ENCODE measurements at regions not wholly inside any gene's neighbourhood (a gene's known extent, or its start where the extent isn't known, plus 50 kb on each side); places are given as distances from the start of the nearest gene placed in this dataset.

- no peak for DNase-seq (ENCODE audit: low spot score)
- no peak for TF ChIP-seq CTCF (IDR thresholded peaks at IDR 0.05; ENCODE audit: poor library complexity, severe bottlenecking)
- H3K4me1 ChIP-seq (ENCODE audit: insufficient read depth, poor library complexity, severe bottlenecking): no peaks in the 10 kb centered on the region
- no peaks in the 10 kb centered on the region for H3K9me3 ChIP-seq (ENCODE audit: severe bottlenecking)
- H3K27ac ChIP-seq (ENCODE audit: poor library complexity, severe bottlenecking): no peak overlapping the region
- no peak overlapping the region for H3K4me3 ChIP-seq (ENCODE audit: severe bottlenecking)
- H3K36me3 ChIP-seq (ENCODE audit: low read depth): no peaks in the 10 kb centered on the region
- no peaks in the 10 kb centered on the region for H3K27me3 ChIP-seq (ENCODE audit: insufficient read depth, poor library complexity, severe bottlenecking)
- ATAC-seq (ENCODE audit: low read depth): no peak
These were observed 369.0 kb downstream of the UQCRFS1 start for GRCh38 chr19:28843761-28844492.

GRCh38 chr19:28841531-28841930, 371.4 kb downstream of the UQCRFS1 start:
- Histone ChIP-seq H3K4me1 (ENCODE audit: insufficient read depth, poor library complexity, severe bottlenecking) (no peaks in the 10 kb centered on the region), H3K36me3 (ENCODE audit: low read depth) (no peaks in the 10 kb centered on the region), H3K27ac (ENCODE audit: poor library complexity, severe bottlenecking) (no peak overlapping the region), H3K9me3 (ENCODE audit: severe bottlenecking) (no peaks in the 10 kb centered on the region), H3K27me3 (ENCODE audit: insufficient read depth, poor library complexity, severe bottlenecking) (peaks cover 9% of the 10 kb centered on the region), H3K4me3 (ENCODE audit: severe bottlenecking) (no peak overlapping the region)
- DNase-seq (ENCODE audit: low spot score) (no peak), ATAC-seq (ENCODE audit: low read depth) (no peak)
- no peak for TF ChIP-seq CTCF (IDR thresholded peaks at IDR 0.05; ENCODE audit: poor library complexity, severe bottlenecking)

DNA sequence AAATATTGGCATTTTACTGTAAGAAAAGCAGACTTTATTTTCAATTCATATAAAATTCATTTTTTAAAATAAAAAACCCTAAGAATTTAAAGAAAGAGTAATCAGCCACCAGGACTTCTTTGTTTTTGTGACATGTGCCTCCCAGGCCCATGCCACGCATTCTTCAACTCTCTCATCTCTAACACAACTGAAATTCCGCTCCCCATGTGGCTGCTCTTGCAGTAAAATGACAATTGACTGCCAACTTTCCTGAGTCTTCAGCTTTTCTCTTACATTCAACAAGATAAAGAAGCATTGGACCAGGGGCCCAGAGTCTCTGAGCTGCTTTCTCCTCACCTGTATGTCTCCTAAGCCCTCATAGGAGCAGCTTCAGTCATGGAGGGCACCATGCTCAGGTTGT, 372.1 kb downstream of the UQCRFS1 start:
- Histone ChIP-seq H3K27me3 (ENCODE audit: insufficient read depth, poor library complexity, severe bottlenecking) (peaks cover 9% of the 10 kb centered on the region), H3K4me3 (ENCODE audit: severe bottlenecking) (no peak overlapping the region), H3K4me1 (ENCODE audit: insufficient read depth, poor library complexity, severe bottlenecking) (no peaks in the 10 kb centered on the region), H3K27ac (ENCODE audit: poor library complexity, severe bottlenecking) (no peak overlapping the region), H3K9me3 (ENCODE audit: severe bottlenecking) (no peaks in the 10 kb centered on the region), H3K36me3 (ENCODE audit: low read depth) (no peaks in the 10 kb centered on the region)
- ATAC-seq (ENCODE audit: low read depth): no peak
- no peak for DNase-seq (ENCODE audit: low spot score)
- TF ChIP-seq CTCF (IDR thresholded peaks at IDR 0.05; ENCODE audit: poor library complexity, severe bottlenecking): no peak

DNA sequence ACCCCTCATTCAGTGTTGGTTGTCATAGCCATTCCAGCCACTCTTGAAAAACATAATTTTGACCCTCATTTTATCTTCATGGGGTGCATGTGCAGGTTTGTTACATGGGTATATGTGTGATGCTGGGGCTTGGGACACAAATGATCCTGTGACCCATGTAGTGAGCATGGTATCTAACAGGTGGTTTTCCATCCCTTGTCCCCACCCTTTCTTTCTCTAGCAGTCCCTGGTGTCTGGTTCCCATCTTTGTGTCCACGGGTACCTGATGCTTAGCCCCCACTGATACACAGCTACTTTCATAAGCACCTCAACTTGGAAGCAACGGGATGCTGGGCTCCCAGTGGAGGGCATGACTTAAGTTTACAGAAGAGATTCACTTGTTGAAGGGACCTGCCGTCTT, 373.5 kb downstream of the UQCRFS1 start:
- no peak overlapping the region for H3K4me3 ChIP-seq (ENCODE audit: severe bottlenecking)
- H3K27me3 ChIP-seq (ENCODE audit: insufficient read depth, poor library complexity, severe bottlenecking): peaks cover 15% of the 10 kb centered on the region
- H3K4me1 ChIP-seq (ENCODE audit: insufficient read depth, poor library complexity, severe bottlenecking): no peaks in the 10 kb centered on the region
- no peak overlapping the region for H3K27ac ChIP-seq (ENCODE audit: poor library complexity, severe bottlenecking)
- no peak for ATAC-seq (ENCODE audit: low read depth)
- H3K36me3 ChIP-seq (ENCODE audit: low read depth): no peaks in the 10 kb centered on the region
- no peaks in the 10 kb centered on the region for H3K9me3 ChIP-seq (ENCODE audit: severe bottlenecking)
- TF ChIP-seq CTCF (IDR thresholded peaks at IDR 0.05; ENCODE audit: poor library complexity, severe bottlenecking): no peak
- DNase-seq (ENCODE audit: low spot score): no peak

DNA sequence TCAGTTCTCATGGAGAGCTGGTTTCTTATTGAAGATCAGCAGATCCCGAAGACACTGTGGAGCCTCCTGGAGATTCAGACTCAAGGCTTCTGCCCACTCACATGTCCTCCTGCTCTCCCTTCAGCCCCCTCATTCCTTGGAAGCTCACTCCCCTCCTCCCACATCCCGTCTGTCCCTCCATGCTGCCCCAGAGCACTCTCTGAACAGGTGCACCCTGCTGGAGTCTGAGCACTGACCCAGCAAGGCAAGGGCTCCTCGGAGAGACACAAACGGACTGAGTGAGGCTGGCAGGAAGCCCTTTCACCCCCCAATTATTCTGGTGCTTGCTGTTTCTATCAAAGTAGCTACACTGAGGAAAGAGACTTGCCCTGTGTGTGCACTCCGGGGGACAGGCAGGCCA, 374.0 kb downstream of the UQCRFS1 start:
- H3K36me3 ChIP-seq (ENCODE audit: low read depth): no peaks in the 10 kb centered on the region
- no peak overlapping the region for H3K4me3 ChIP-seq (ENCODE audit: severe bottlenecking)
- H3K4me1 ChIP-seq (ENCODE audit: insufficient read depth, poor library complexity, severe bottlenecking): no peaks in the 10 kb centered on the region
- ATAC-seq (ENCODE audit: low read depth): no peak
- DNase-seq (ENCODE audit: low spot score): no peak
- peaks cover 15% of the 10 kb centered on the region for H3K27me3 ChIP-seq (ENCODE audit: insufficient read depth, poor library complexity, severe bottlenecking)
- no peaks in the 10 kb centered on the region for H3K9me3 ChIP-seq (ENCODE audit: severe bottlenecking)
- H3K27ac ChIP-seq (ENCODE audit: poor library complexity, severe bottlenecking): no peak overlapping the region
- TF ChIP-seq CTCF (IDR thresholded peaks at IDR 0.05; ENCODE audit: poor library complexity, severe bottlenecking): no peak
